Transverse colon (tissue), 4 donors: ENCODE measurements at regions not wholly inside any gene's neighbourhood (a gene's known extent, or its start where the extent isn't known, plus 50 kb on each side); places are given as distances from the start of the nearest gene placed in this dataset.

ENCODE experiments used
- DNase-seq: peaks from one replicate; pipeline ENCODE4 v3.0.0-alpha.2; 2019
- H3K27ac ChIP-seq, 4 donors: fragments of 200-600 bp; sonication (generic); 2 replicates each; pipeline ENCODE4 v1.5.1; 2016 to 2018; ENCODE audit warnings: inconsistent platforms in 4 of 4
- H3K27me3 ChIP-seq: fragments of 200-600 bp; sonication (generic); 2 replicates; pipeline ENCODE4 v1.5.1; 2017; ENCODE audit warnings: inconsistent platforms
- H3K36me3 ChIP-seq, 4 donors: fragments of 200-600 bp; sonication (generic); 2 replicates each; pipeline ENCODE4 v1.5.1; 2017 to 2019; ENCODE audit warnings: inconsistent platforms in 4 of 4
- H3K4me1 ChIP-seq, 4 donors: fragments of 200-600 bp; sonication (generic); 2 replicates each; pipeline ENCODE4 v1.5.1; 2017 to 2020; ENCODE audit warnings: inconsistent platforms in 4 of 4
- H3K4me3 ChIP-seq, 4 donors: fragments of 200-600 bp; sonication (generic); 1 replicate in 1 of 4; 2 replicates in 3 of 4; pipeline versions ENCODE4 v1.5.1 to v1.6.1; 2017 to 2019; ENCODE audit warnings: inconsistent platforms in 4 of 4
- H3K9me3 ChIP-seq, 2 donors: fragments of 200-600 bp; sonication (generic); 2 replicates each; pipeline ENCODE4 v1.5.1; 2017 to 2019; ENCODE audit warnings: inconsistent platforms in 2 of 2
- CTCF ChIP-seq, 5 experiments: fragments of 200-600 bp in 3 of 5; fragments of 450-650 bp in 2 of 5; sonication (generic) in 3 of 5; IDR thresholded peaks; 1 replicate in 2 of 5; 2 replicates in 3 of 5; pipeline ENCODE4 v1.5.1; 2016 to 2017; ENCODE audit warnings: antibody characterized with exemption in 5 of 5, inconsistent platforms in 3 of 5, mild to moderate bottlenecking in 2 of 5, moderate library complexity in 1 of 5
- EP300 ChIP-seq: sonication (generic); formaldehyde crosslinking; IDR thresholded peaks from one replicate; pipeline ENCODE4 v1.6.1; 2017; ENCODE audit warnings: antibody characterized with exemption, low read depth
- POLR2A ChIP-seq: fragments of 450-650 bp; IDR thresholded peaks from one replicate; pipeline ENCODE4 v1.6.1; 2016; ENCODE audit warnings: antibody characterized with exemption, mild to moderate bottlenecking, moderate library complexity
- POLR2AphosphoS5 ChIP-seq, 3 donors: sonication (generic); formaldehyde crosslinking; IDR thresholded peaks; one replicate each; pipeline ENCODE4 v1.6.1; 2016; ENCODE audit warnings: antibody characterized with exemption in 3 of 3
- WGBS, 2 donors: methylation state at CpG; one replicate each; pipeline ENCODE4 v1.1.5; 2018; ENCODE audit warnings: low coverage in 1 of 2; 5-methylcytosine and 5-hydroxymethylcytosine counted together
- in situ Hi-C, 4 donors: fragments of 200-750 bp; cut with MboI; loops; one replicate each; pipeline versions ENCODE4 v1.15.0 to v1.15.1; 2017; ENCODE audit warnings: low sequenced_read_pairs in 3 of 4, low pct_ligation_motif_present in 1 of 4, low pct_unique_long_range_greater_than_20kb in 1 of 4
- intact Hi-C: fragments of 100-400 bp; cut with DNase I; formaldehyde crosslinking; loops from one replicate; pipeline ENCODE4 v1.15.1; 2023; ENCODE audit warnings: low total_unique reads

- intact Hi-C loops (no loop called here), in situ Hi-C loops (loop anchor here in 1 of 4 donors (25.0 kb wide), 1 partner anchor 92 kb away; no protein-coding TSS in a partner anchor)
- Histone ChIP-seq H3K4me3 (no peak overlapping the region), H3K27me3 (no peaks in the 10 kb centered on the region), H3K9me3 (no peaks in the 10 kb centered on the region), H3K36me3 (no peaks in the 10 kb centered on the region), H3K4me1 (no peaks in the 10 kb centered on the region), H3K27ac (no peak overlapping the region)
- DNase-seq: no peak
- WGBS, 2 donors: 71 to 86% methylated on average over 4 to 5 of the region's 5 CpGs
- no peak for TF ChIP-seq POLR2A
- TF ChIP-seq CTCF (IDR thresholded peaks at IDR 0.05): no peak
- no peak for TF ChIP-seq POLR2AphosphoS5 (IDR thresholded peaks at IDR 0.05)
- no peak for TF ChIP-seq EP300
Measured at GRCh38 chr9:13779106-13779505, 499.6 kb upstream of the MPDZ start.

DNA sequence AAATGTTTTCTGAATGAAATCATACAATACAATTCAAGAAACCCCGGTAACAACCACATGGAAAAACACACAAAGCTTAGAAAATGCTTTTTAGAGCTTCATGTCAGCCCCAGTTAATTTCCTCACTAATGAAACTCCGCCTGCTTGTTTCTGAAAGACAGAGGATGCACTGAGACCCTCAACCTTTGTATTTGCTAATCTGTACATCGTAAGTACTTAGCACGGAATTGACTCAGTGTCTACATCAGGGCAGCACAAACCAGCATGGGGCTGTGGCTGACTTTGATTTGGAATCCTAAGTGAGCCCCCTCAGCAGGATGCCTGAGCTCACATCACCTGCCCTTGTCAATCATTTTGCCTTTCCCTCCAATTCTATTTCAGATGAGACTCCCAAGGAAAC is 499.1 kb upstream of the MPDZ start:
- in situ Hi-C loops: loop anchor here in 1 of 4 donors (25.0 kb wide), 1 partner anchor 91 kb away; no protein-coding TSS in a partner anchor
- 31 to 66% methylated on average over 1 to 4 of the region's 4 CpGs for WGBS, 2 donors
- no peaks in the 10 kb centered on the region for H3K27me3 ChIP-seq
- TF ChIP-seq POLR2AphosphoS5 (IDR thresholded peaks at IDR 0.05) (no peak), CTCF (IDR thresholded peaks at IDR 0.05) (no peak), EP300 (no peak), POLR2A (no peak)
- no peak overlapping the region for H3K4me3 ChIP-seq
- intact Hi-C loops: no loop called here
- no peaks in the 10 kb centered on the region for H3K36me3 ChIP-seq
- no peak for DNase-seq
- H3K9me3 ChIP-seq: no peaks in the 10 kb centered on the region
- no peaks in the 10 kb centered on the region for H3K4me1 ChIP-seq
- no peak overlapping the region for H3K27ac ChIP-seq

DNA sequence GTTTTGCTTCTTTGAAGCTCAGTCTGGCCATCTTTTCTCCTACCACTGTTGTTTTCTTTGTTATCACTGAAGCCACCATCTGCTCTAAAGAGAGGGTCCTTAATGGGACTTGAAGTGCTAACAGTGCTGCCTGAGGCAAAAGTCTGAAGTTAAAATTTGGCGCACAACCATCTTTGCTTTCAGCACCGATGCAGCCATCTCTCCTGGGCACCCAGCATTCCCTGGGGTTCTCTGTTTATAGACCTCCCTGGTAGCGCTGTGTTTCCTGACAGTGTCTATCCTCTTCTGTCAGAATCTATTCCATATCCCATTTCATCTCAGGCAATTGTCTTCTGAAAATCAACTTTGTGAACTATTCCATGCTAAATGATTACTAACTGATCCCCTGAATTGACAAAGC is 491.5 kb upstream of the MPDZ start:
- whole genome bisulfite sequencing, 2 donors: 84 to 90% methylated on average over 2 to 3 of the region's 3 CpGs
- TF ChIP-seq POLR2AphosphoS5 (IDR thresholded peaks at IDR 0.05) (no peak), EP300 (no peak), CTCF (IDR thresholded peaks at IDR 0.05) (no peak)
- no peaks in the 10 kb centered on the region for H3K9me3 ChIP-seq
- intact Hi-C loops: no loop called here
- in situ Hi-C loops: no loop called here
- H3K27me3 ChIP-seq: no peaks in the 10 kb centered on the region
- no peak for DNase-seq
- no peak overlapping the region for H3K4me3 ChIP-seq
- H3K36me3 ChIP-seq: no peaks in the 10 kb centered on the region
- no peak overlapping the region for H3K27ac ChIP-seq
- H3K4me1 ChIP-seq: no peaks in the 10 kb centered on the region

DNA sequence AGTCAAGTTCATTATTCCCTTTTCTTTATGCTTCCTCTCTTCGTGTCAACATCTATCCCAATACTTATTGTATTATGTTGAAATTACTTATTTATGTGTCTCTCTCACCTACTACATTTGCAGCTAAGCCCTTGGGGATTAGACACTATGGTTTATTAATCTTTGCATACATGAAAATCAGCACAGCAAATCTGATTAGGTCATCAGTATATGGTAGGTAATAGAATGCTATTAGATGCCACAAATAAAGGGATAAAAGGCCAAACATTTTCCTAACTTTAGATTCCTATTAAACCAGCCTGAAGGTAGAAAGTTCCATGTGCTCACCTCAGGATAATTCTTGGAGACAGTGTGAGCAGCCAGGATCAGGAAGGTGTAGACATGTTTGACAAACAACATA is 490.1 kb upstream of the MPDZ start:
- TF ChIP-seq CTCF (IDR thresholded peaks at IDR 0.05) (no peak), EP300 (no peak), POLR2A (no peak), POLR2AphosphoS5 (IDR thresholded peaks at IDR 0.05) (no peak)
- H3K27ac ChIP-seq: no peak overlapping the region
- WGBS, 2 donors: 79 to 88% methylated on average over 1 of the region's 1 CpG
- H3K4me3 ChIP-seq: no peak overlapping the region
- DNase-seq: no peak
- in situ Hi-C loops (no loop called here), intact Hi-C loops (no loop called here)
- no peaks in the 10 kb centered on the region for H3K36me3 ChIP-seq
- H3K9me3 ChIP-seq: no peaks in the 10 kb centered on the region
- no peaks in the 10 kb centered on the region for H3K27me3 ChIP-seq
- H3K4me1 ChIP-seq: no peaks in the 10 kb centered on the region
